Caco-2 (cell line): ENCODE measurements at regions not wholly inside any gene's neighbourhood (a gene's known extent, or its start where the extent isn't known, plus 50 kb on each side); places are given as distances from the start of the nearest gene placed in this dataset.

Source experiments
- BruUV-seq: library from RNA; stranded (reverse); fragments of 400-500 nt; replicated peaks from 2 replicates; lab custom pipeline; 2021; lab: Mats Ljungman, UMichigan
- CTCF ChIA-PET: fragments of 300-600 bp; sonication (Branson Sonifier 250); formaldehyde crosslinking; loops from one replicate; lab custom pipeline; 2022; ENCODE audit warnings: antibody characterized with exemption; lab: Charles Lee
- POLR2A ChIA-PET: fragments of 300-600 bp; sonication (Branson Sonifier 250); formaldehyde crosslinking; loops from one replicate; lab custom pipeline; 2022; ENCODE audit warnings: antibody characterized with exemption; lab: Charles Lee
- DNase-seq, 2 experiments: peaks; one replicate each; pipeline versions ENCODE4 v3.0.0 to v3.0.0-alpha.2; 2020 to 2022
- H3K27me3 ChIP-seq: replicated peaks from 2 replicates; pipeline ENCODE4 v1.6.0; 2011; ENCODE audit warnings: low read length; ENCODE audit not compliant: control insufficient read depth, insufficient read depth
- H3K36me3 ChIP-seq: 2 replicates; pipeline ENCODE4 v1.5.1; 2011; ENCODE audit warnings: low read length; ENCODE audit not compliant: control insufficient read depth, insufficient read depth
- H3K4me1 ChIP-seq: fragments of 250-450 bp; sonication (Bioruptor Pico); 2 replicates; pipeline ENCODE4 v1.5.1; 2020; ENCODE audit warnings: mild to moderate bottlenecking
- H3K4me3 ChIP-seq: 2 replicates; pipeline ENCODE4 v1.5.1; 2011; ENCODE audit warnings: low read depth, mild to moderate bottlenecking, control low read depth, low read length
- H3K9me3 ChIP-seq: fragments of 250-450 bp; sonication (Bioruptor Pico); 2 replicates; pipeline ENCODE4 v1.5.1; 2020; ENCODE audit warnings: mild to moderate bottlenecking, moderate library complexity
- H3K27ac Mint-ChIP-seq: one replicate; pipeline ENCODE4 v1.8.0; 2022; ENCODE audit warnings: mixed read lengths; ENCODE audit not compliant: unreplicated experiment
- H3K27me3 Mint-ChIP-seq: one replicate; pipeline ENCODE4 v1.8.0; 2022; ENCODE audit warnings: mixed read lengths; ENCODE audit not compliant: insufficient read depth, unreplicated experiment
- H3K36me3 Mint-ChIP-seq: one replicate; pipeline ENCODE4 v1.8.0; 2022; ENCODE audit warnings: mild to moderate bottlenecking, mixed read lengths; ENCODE audit not compliant: insufficient read depth, unreplicated experiment
- H3K4me1 Mint-ChIP-seq: one replicate; pipeline ENCODE4 v1.8.0; 2022; ENCODE audit warnings: low read depth, mixed read lengths; ENCODE audit not compliant: unreplicated experiment
- H3K4me3 Mint-ChIP-seq: one replicate; pipeline ENCODE4 v1.8.0; 2022; ENCODE audit warnings: mild to moderate bottlenecking, moderate library complexity, mixed read lengths; ENCODE audit not compliant: unreplicated experiment
- H3K9me3 Mint-ChIP-seq: one replicate; pipeline ENCODE4 v1.8.0; 2022; ENCODE audit warnings: mixed read lengths; ENCODE audit not compliant: unreplicated experiment
- intact Hi-C: fragments of 100-400 bp; cut with micrococcal nuclease; formaldehyde crosslinking; loops from one replicate; pipeline ENCODE4 v1.10.0; 2022; ENCODE audit not compliant: unreplicated experiment
- TF ChIP-seq, protein P1 (sequence below), 2 experiments: fragments of 200-600 bp in 1 of 2; IDR thresholded peaks; 1 replicate in 1 of 2; 2 replicates in 1 of 2; pipeline versions ENCODE4 v1.5.1 to v1.8.0; 2011 to 2022; ENCODE audit warnings: antibody characterized with exemption in 1 of 2, control low read depth in 1 of 2, inconsistent platforms in 1 of 2, low read depth in 1 of 2, low read length in 1 of 2, mild to moderate bottlenecking in 1 of 2, moderate library complexity in 1 of 2; ENCODE audit not compliant: insufficient read depth in 1 of 2, severe bottlenecking in 1 of 2, unreplicated experiment in 1 of 2

GRCh38 chr5:13516195-13516594, 428.3 kb downstream of the DNAH5 start:
- 0 out of 2 replicates have a peak, but pooled peaks cover 2% of the 10 kb centered on the region for H3K9me3 ChIP-seq
- TF ChIP-seq, protein P1, sequence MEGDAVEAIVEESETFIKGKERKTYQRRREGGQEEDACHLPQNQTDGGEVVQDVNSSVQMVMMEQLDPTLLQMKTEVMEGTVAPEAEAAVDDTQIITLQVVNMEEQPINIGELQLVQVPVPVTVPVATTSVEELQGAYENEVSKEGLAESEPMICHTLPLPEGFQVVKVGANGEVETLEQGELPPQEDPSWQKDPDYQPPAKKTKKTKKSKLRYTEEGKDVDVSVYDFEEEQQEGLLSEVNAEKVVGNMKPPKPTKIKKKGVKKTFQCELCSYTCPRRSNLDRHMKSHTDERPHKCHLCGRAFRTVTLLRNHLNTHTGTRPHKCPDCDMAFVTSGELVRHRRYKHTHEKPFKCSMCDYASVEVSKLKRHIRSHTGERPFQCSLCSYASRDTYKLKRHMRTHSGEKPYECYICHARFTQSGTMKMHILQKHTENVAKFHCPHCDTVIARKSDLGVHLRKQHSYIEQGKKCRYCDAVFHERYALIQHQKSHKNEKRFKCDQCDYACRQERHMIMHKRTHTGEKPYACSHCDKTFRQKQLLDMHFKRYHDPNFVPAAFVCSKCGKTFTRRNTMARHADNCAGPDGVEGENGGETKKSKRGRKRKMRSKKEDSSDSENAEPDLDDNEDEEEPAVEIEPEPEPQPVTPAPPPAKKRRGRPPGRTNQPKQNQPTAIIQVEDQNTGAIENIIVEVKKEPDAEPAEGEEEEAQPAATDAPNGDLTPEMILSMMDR (IDR thresholded peaks at IDR 0.05; ENCODE audit: insufficient read depth in 1 of 2, low read depth in 1 of 2, low read length in 1 of 2, severe bottlenecking in 1 of 2, unreplicated experiment in 1 of 2) = no peak
- peaks cover 9% of the 10 kb centered on the region for H3K4me1 ChIP-seq
- no peaks in the 10 kb centered on the region for H3K36me3 Mint-ChIP-seq
- CTCF ChIA-PET = no interaction called here
- no peak overlapping the region for H3K4me3 Mint-ChIP-seq
- BruUV-seq = no TSS peak
- H3K27me3 Mint-ChIP-seq = no peaks in the 10 kb centered on the region
- H3K9me3 Mint-ChIP-seq = peaks cover 9% of the 10 kb centered on the region
- no peaks in the 10 kb centered on the region for H3K36me3 ChIP-seq
- no peak for DNase-seq
- H3K27me3 ChIP-seq = no peaks in the 10 kb centered on the region
- intact Hi-C loops = no loop called here
- no peak overlapping the region for H3K27ac Mint-ChIP-seq
- no peak overlapping the region for H3K4me3 ChIP-seq
- POLR2A ChIA-PET = no interaction called here
- peaks cover 7% of the 10 kb centered on the region for H3K4me1 Mint-ChIP-seq

GRCh38 chr5:13511442-13511841, 433.0 kb downstream of the DNAH5 start:
- CTCF ChIA-PET = no interaction called here
- no TSS peak for BruUV-seq

DNA sequence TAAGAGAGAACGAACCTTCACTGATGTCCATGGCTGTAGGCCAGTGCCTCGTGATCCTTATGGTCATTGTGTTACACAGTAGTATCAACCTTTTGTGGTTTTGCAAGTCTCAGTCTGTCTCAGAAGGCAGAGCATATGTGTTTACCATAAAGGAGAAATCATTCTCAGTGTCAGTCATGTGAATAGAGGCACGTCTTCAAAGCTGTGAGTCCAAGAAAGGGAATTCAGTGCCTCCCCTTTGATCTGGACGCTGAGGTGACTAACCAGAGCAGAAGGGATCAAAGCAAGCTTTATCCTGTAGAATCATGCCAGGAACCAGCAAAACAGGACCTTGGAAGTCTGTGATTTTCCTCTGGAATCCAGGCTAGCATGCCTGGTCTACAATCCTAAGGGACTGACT, 433.9 kb downstream of the DNAH5 start:
- H3K9me3 ChIP-seq = 0 out of 2 replicates have a peak, but pooled peaks cover 2% of the 10 kb centered on the region
- peaks cover 26% of the 10 kb centered on the region for H3K4me1 ChIP-seq
- BruUV-seq = no TSS peak
- no peak overlapping the region for H3K4me3 Mint-ChIP-seq
- TF ChIP-seq, protein P1 (IDR thresholded peaks at IDR 0.05; ENCODE audit: insufficient read depth in 1 of 2, low read depth in 1 of 2, low read length in 1 of 2, severe bottlenecking in 1 of 2, unreplicated experiment in 1 of 2) = no peak
- peaks cover 23% of the 10 kb centered on the region for H3K9me3 Mint-ChIP-seq
- no peaks in the 10 kb centered on the region for H3K36me3 Mint-ChIP-seq
- H3K4me1 Mint-ChIP-seq = peaks cover 26% of the 10 kb centered on the region
- no peaks in the 10 kb centered on the region for H3K36me3 ChIP-seq
- H3K27me3 ChIP-seq = no peaks in the 10 kb centered on the region
- peak; percentile 76 to 82 for DNase-seq
- POLR2A ChIA-PET = no interaction called here
- intact Hi-C loops = loop anchor here (1.0 kb wide), 4 partner anchors 9 to 143 kb away; no protein-coding TSS in a partner anchor
- no peak overlapping the region for H3K4me3 ChIP-seq
- no peaks in the 10 kb centered on the region for H3K27me3 Mint-ChIP-seq
- H3K27ac Mint-ChIP-seq = peak overlapping the region; percentile 72
- CTCF ChIA-PET = interaction anchor here (0.6 kb wide), 2 partner anchors 9 to 32 kb away, joined by 4 to 6 read pairs; no protein-coding TSS in a partner anchor

More at GRCh38 chr5:13511442-13511841, 433.0 kb downstream of the DNAH5 start:
- POLR2A ChIA-PET = no interaction called here
- peak overlapping the region; percentile 72 for H3K27ac Mint-ChIP-seq
- 0 out of 2 replicates have a peak, but pooled peaks cover 2% of the 10 kb centered on the region for H3K9me3 ChIP-seq
- no peak for DNase-seq
- H3K9me3 Mint-ChIP-seq = peaks cover 23% of the 10 kb centered on the region
- TF ChIP-seq, protein P1 (IDR thresholded peaks at IDR 0.05; ENCODE audit: insufficient read depth in 1 of 2, low read depth in 1 of 2, low read length in 1 of 2, severe bottlenecking in 1 of 2, unreplicated experiment in 1 of 2) = no peak
- H3K4me3 ChIP-seq = no peak overlapping the region
- peaks cover 22% of the 10 kb centered on the region for H3K4me1 Mint-ChIP-seq
- H3K36me3 ChIP-seq = no peaks in the 10 kb centered on the region
- H3K27me3 ChIP-seq = no peaks in the 10 kb centered on the region
- no peaks in the 10 kb centered on the region for H3K27me3 Mint-ChIP-seq
- no peaks in the 10 kb centered on the region for H3K36me3 Mint-ChIP-seq
- H3K4me3 Mint-ChIP-seq = no peak overlapping the region
- intact Hi-C loops = no loop called here
- peaks cover 26% of the 10 kb centered on the region for H3K4me1 ChIP-seq
